Aorta (tissue), 5 donors: ENCODE measurements at regions not wholly inside any gene's neighbourhood (a gene's known extent, or its start where the extent isn't known, plus 50 kb on each side); places are given as distances from the start of the nearest gene placed in this dataset.
A peak's percentile ranks its signal among the peaks of the same experiment; 100 is the strongest.
"Not testable (repeated sequence)": the region's sequence is repeated elsewhere in the genome, so short reads cannot be mapped to it uniquely, and the experiment has no call there.

Experiments
- ATAC-seq: fragments of 200-7000 bp; cut with Tn5 transposase; one replicate; pipeline ENCODE4 v1.9.1; 2022; ENCODE audit warnings: moderate library complexity; ENCODE audit not compliant: low FRiP score
- DNase-seq, 2 donors: peaks; one replicate each; pipeline ENCODE4 v3.0.0-alpha.2; 2020
- H3K27ac ChIP-seq, 2 donors: one replicate each; pipeline ENCODE4 v1.5.1; 2013; ENCODE audit warnings: low read length in 2 of 2, mild to moderate bottlenecking in 2 of 2, moderate library complexity in 2 of 2, control low read depth in 1 of 2, inconsistent platforms in 1 of 2, low read depth in 1 of 2
- H3K27me3 ChIP-seq, 2 donors: one replicate each; pipeline ENCODE4 v1.6.1; 2013; ENCODE audit warnings: control low read depth in 1 of 2, low read length in 1 of 2, mild to moderate bottlenecking in 1 of 2, moderate library complexity in 1 of 2; ENCODE audit not compliant: insufficient read depth in 2 of 2, control insufficient read depth in 1 of 2
- H3K36me3 ChIP-seq, 2 donors: one replicate each; pipeline ENCODE4 v1.6.1; 2013; ENCODE audit warnings: control low read depth in 1 of 2, low read length in 1 of 2, mild to moderate bottlenecking in 1 of 2; ENCODE audit not compliant: insufficient read depth in 2 of 2, control insufficient read depth in 1 of 2
- H3K4me1 ChIP-seq, 2 donors: one replicate each; pipeline ENCODE4 v1.6.1; 2013; ENCODE audit warnings: low read length in 2 of 2, control low read depth in 1 of 2, mild to moderate bottlenecking in 1 of 2, moderate library complexity in 1 of 2; ENCODE audit not compliant: insufficient read depth in 2 of 2, control insufficient read depth in 1 of 2
- H3K4me3 ChIP-seq, 2 donors: one replicate each; pipeline ENCODE4 v1.5.1; 2013; ENCODE audit warnings: low read length in 2 of 2, control low read depth in 1 of 2, mild to moderate bottlenecking in 1 of 2
- H3K9me3 ChIP-seq: one replicate; pipeline ENCODE4 v1.6.1; 2013; ENCODE audit warnings: mild to moderate bottlenecking, low read length; ENCODE audit not compliant: control insufficient read depth
- WGBS, 2 donors: extraction: QIAGEN DNeasy Blood & Tissue Kit; methylation state at CpG; one replicate each; pipeline ENCODE4 v1.1.7; 2013; 5-methylcytosine and 5-hydroxymethylcytosine counted together
- intact Hi-C, 2 donors: fragments of 100-400 bp; cut with DNase I; formaldehyde crosslinking; loops; one replicate each; pipeline versions ENCODE4 v1.14.2 to v1.15.0; 2022
- donor health status: healthy with polysubstance abuse.
- donor health status: Bipolar disorder and iron deficiency.
- donor health status: DM: no; HTN: no; CAD: no.
- donor health status: DM: no; HTN: no; CAD: no.
- donor health status: DM: yes; HTN: yes; CAD: no.

DNA sequence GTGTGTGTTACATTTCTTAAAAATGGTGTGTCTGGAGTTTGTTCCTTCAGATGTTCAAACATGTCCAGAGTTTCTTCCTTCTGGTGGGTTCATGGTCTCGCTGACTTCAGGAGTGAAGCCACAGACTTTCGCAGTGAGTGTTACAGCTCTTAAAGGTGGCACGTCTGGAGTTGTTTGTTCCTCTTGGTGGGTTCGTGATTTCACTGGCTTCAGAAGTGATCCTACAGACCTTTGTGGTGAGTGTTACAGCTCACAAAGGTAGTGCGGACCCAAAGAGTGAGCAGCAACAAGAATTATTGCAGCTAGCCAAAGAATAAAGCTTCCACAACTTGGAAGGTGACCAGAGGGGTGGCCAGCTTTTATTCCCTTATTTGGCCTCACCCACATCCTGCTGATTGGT lies 183.7 kb downstream of the COPRS start:
- H3K27me3 ChIP-seq, H3K4me3 ChIP-seq, H3K36me3 ChIP-seq, H3K4me1 ChIP-seq, intact Hi-C loops, H3K9me3 ChIP-seq, H3K27ac ChIP-seq, ATAC-seq, DNase-seq: not testable (repeated sequence)
- WGBS, 2 donors, result 89 to 91% methylated on average over 5 of the region's 5 CpGs

DNA sequence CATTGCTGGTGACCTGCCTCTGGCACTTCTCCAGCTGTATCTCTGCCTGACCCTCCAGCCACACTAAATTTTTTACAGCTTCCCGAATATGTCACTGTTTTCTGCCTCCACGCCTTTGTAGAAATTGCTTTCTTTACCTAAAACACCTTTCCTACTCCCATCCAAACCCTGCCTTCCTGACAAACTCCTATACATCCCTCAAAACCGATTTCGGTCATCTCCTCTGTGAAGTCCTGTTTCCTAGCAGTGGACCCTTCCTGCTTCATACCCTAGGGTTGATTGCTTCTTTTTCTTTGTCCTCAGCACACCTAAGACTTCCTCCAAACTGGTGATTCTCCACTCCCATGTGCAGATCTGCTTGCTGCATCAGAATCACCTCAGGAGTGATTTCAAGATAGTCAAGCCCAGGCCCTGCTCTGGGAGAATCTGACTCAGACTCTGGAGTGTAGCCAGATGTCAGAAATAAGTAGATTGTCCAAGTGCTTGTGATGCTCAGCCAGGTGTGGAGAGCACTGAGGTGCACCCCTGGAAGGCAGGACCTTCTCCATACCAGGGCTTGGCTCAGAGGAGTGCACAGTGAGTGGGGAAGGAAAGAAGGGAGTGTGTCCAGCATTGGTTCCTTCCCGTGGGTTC lies 184.2 kb downstream of the COPRS start:
- WGBS, 2 donors, result 60% methylated on average over 5 of the region's 5 CpGs
- DNase-seq, result no peak

DNA sequence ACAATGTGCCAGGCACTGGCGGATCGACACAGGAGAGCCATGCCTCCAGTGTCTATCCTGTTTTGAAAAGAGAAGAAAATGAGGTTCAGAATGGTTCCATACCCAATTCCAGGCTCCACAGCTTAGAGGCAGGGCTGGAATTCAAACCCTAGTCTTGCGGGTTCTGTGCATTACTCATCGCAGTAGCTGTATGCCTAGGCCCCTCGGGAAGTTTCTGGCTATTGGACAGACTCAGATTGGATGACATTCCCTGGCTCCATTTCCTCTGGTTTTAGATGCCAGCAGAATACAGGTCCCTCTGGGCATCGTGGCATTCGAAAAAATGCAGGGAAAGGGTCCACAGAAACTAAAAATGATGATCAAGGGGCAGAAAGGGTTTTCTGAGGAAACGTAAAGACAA lies 184.7 kb downstream of the COPRS start:
- H3K4me1 ChIP-seq, result no peaks in the 10 kb centered on the region
- no peak overlapping the region for H3K4me3 ChIP-seq
- intact Hi-C loops, result no loop called here
- DNase-seq (no peak), ATAC-seq (peak; percentile 48)
- no peaks in the 10 kb centered on the region for H3K27me3 ChIP-seq
- no peaks in the 10 kb centered on the region for H3K36me3 ChIP-seq
- H3K9me3 ChIP-seq, result no peaks in the 10 kb centered on the region
- WGBS, 2 donors, result 18 to 20% methylated on average over 8 of the region's 8 CpGs
- no peak overlapping the region for H3K27ac ChIP-seq

More for the DNA sequence above, 184.2 kb downstream of the COPRS start:
- no peaks in the 10 kb centered on the region for H3K27me3 ChIP-seq
- intact Hi-C loops, result no loop called here
- no peak for ATAC-seq
- H3K27ac ChIP-seq, result no peak overlapping the region
- H3K4me1 ChIP-seq, result no peaks in the 10 kb centered on the region
- H3K4me3 ChIP-seq, result no peak overlapping the region
- H3K36me3 ChIP-seq, result no peaks in the 10 kb centered on the region
- no peaks in the 10 kb centered on the region for H3K9me3 ChIP-seq

DNA sequence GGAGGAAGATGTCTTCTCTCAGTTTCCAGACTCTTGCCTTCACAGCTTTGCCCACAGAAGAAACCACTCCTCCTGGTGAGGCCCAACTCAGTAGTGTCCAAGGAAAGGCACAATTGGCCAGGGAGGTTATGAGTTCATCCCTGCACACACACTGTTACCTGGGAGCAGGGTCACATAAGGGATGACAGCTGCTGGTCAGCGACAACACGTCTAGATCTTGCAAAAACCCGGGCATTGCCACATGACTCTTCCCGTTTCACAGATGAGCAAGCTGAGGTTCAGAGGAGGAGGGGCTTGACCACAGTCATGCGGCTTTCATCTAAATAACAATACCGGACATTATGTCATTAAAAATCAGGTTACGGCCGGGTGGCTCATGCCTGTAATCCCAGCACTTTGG lies 186.0 kb downstream of the COPRS start:
- no peaks in the 10 kb centered on the region for H3K36me3 ChIP-seq
- ATAC-seq, result no peak
- H3K9me3 ChIP-seq, result no peaks in the 10 kb centered on the region
- WGBS, 2 donors, result 78 to 82% methylated on average over 8 of the region's 8 CpGs
- no peak overlapping the region for H3K4me3 ChIP-seq
- H3K4me1 ChIP-seq, result no peaks in the 10 kb centered on the region
- H3K27me3 ChIP-seq, result no peaks in the 10 kb centered on the region
- DNase-seq, result no peak
- H3K27ac ChIP-seq, result no peak overlapping the region
- intact Hi-C loops, result no loop called here

DNA sequence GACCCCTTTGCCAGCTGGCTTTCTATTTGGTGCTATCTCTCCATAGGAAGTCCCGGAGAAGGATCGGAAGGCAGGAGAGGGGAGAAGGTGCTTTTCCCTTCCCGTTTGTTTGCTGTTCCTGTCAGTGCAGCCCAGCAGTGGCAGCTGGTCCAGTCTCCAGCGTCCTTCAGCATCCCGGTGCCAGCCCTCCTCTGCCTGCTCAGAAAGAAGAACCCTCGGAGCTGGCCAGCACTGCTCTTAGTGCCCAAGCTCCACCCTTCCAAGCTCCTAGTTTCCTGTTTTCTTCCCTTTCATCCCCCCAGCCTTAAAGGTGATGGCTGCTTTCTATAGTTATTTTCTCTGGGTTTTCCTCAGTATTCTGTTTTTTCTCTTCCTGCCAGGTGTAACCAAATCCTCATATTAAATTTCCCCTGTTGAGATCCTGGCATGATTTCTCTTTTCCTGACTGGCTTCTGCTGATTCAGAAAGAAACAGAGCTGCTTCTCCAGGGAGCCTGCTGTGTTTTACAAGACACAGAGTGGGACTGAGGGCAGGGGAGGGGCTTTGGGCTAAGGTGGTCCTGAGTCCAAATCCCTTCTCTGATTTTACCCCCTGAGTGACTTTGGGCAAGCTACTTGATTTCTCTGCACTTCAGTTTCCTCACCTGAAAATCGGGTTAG lies 186.8 kb downstream of the COPRS start:
- Histone ChIP-seq H3K27ac (no peak overlapping the region), H3K27me3 (no peaks in the 10 kb centered on the region), H3K4me1 (no peaks in the 10 kb centered on the region), H3K9me3 (no peaks in the 10 kb centered on the region), H3K36me3 (no peaks in the 10 kb centered on the region), H3K4me3 (no peak overlapping the region)
- no peak for DNase-seq
- intact Hi-C loops, result no loop called here
- 16 to 19% methylated on average over 7 of the region's 7 CpGs for WGBS, 2 donors
- ATAC-seq, result no peak

DNA sequence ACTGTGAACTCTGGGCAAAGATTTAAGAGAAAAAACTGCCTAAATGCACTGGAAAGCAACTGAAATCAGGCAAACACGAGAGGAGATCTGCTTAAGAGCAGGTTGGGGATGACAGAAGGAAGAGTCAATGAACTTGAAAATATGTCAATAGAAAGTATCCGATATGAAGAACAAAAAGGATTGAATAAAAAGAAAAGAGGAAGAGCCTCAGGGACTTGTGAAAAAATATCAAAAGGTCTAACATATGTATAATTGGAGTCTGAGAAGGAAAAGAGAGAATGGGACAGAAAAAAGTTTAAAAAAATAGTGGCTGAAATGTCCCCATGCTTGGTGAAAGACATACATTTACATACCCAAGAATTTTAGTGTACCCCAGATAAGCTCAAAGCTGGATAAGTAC lies 195.5 kb downstream of the COPRS start:
- no peak for ATAC-seq
- 91 to 96% methylated on average over 2 of the region's 2 CpGs for WGBS, 2 donors

DNA sequence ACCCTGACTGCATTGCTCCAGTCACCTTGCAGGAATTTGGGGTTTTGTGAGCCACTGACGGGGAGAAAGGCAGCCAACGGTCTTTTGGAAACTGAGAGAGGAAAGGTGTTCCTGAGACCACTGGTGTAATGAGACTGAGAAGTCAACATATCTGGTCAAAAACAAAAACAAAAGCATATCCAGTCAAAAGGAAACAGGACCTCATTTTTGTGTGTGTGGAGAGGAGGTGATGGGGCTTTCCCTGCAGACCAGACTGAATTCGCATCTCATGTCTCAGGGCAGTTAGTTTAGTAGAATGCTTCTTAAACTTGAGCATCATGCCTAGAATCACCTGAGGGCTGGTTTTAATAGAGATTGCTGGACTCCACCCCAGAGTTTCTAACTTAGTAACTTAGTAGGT lies 198.4 kb downstream of the COPRS start:
- Histone ChIP-seq H3K27me3 (no peaks in the 10 kb centered on the region), H3K36me3 (no peaks in the 10 kb centered on the region), H3K4me1 (no peaks in the 10 kb centered on the region), H3K27ac (no peak overlapping the region), H3K4me3 (no peak overlapping the region), H3K9me3 (peaks cover 7% of the 10 kb centered on the region)
- 90 to 94% methylated on average over 3 of the region's 3 CpGs for WGBS, 2 donors
- ATAC-seq, result no peak
- intact Hi-C loops, result no loop called here
- DNase-seq, result no peak

More for the DNA sequence above, 195.5 kb downstream of the COPRS start:
- Histone ChIP-seq H3K27me3 (no peaks in the 10 kb centered on the region), H3K4me3 (no peak overlapping the region), H3K9me3 (peaks cover 7% of the 10 kb centered on the region), H3K36me3 (no peaks in the 10 kb centered on the region), H3K4me1 (no peaks in the 10 kb centered on the region), H3K27ac (no peak overlapping the region)
- intact Hi-C loops, result no loop called here
- DNase-seq, result no peak

DNA sequence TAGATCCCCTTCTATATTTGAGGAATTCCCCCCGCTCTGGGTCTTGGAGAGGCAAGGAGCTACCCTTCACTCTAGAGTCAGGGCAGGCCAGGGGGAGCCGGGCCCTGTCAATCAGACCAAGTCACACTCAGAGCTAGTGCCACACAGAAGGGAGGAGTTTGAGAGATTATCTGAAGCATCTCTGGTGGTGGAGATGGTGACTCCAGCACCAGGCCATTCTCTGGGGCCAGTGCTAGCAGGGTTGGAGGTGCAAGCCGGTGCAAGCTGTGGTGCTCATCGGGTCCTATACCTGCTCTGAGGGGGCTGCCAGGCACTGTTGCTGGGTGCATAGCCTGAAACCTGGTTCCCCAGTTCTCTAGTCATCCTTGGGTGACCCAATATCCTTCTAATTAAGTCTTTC lies 201.2 kb downstream of the COPRS start:
- no peak overlapping the region for H3K27ac ChIP-seq
- ATAC-seq (no peak), DNase-seq (no peak)
- H3K4me3 ChIP-seq, result no peak overlapping the region
- H3K27me3 ChIP-seq, result no peaks in the 10 kb centered on the region
- peaks cover 3% of the 10 kb centered on the region for H3K9me3 ChIP-seq
- intact Hi-C loops, result no loop called here
- WGBS, 2 donors, result 95 to 97% methylated on average over 4 of the region's 4 CpGs
- H3K4me1 ChIP-seq, result no peaks in the 10 kb centered on the region
- no peaks in the 10 kb centered on the region for H3K36me3 ChIP-seq

DNA sequence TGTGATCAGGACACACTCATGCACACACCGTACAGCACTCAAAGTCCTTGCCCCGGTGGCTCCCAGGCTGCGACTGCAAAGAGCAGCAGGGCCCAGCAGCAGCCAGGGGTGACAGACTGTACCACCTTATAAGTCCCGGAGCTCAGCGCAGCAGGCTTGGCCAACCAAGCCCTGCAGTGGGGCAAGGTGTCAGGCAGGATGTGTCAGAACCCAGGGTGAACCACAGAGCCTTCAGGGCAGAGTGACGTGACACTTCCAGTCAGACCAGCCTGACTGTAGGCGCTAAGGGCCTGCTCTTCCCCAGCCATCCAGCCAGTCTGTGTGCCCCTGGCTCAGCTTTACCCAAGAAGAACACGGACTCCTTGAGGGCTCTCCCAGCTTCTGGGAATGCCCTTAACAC lies 204.1 kb downstream of the COPRS start:
- Histone ChIP-seq H3K4me1 (no peaks in the 10 kb centered on the region), H3K27me3 (no peaks in the 10 kb centered on the region), H3K9me3 (no peaks in the 10 kb centered on the region), H3K36me3 (no peaks in the 10 kb centered on the region), H3K4me3 (no peak overlapping the region), H3K27ac (no peak overlapping the region)
- intact Hi-C loops, result no loop called here
- ATAC-seq (no peak), DNase-seq (no peak)
- WGBS, 2 donors, result 94 to 96% methylated on average over 8 of the region's 8 CpGs
